Prostate gland (tissue), 2 donors: ENCODE measurements at regions not wholly inside any gene's neighbourhood (a gene's known extent, or its start where the extent isn't known, plus 50 kb on each side); places are given as distances from the start of the nearest gene placed in this dataset.

ENCODE experiments used
- CTCF ChIP-seq, 4 experiments: fragments of 200-600 bp in 2 of 4; fragments of 450-650 bp in 2 of 4; sonication (generic) in 2 of 4; IDR thresholded peaks; 1 replicate in 3 of 4; 2 replicates in 1 of 4; pipeline ENCODE4 v1.5.1; 2016 to 2019; ENCODE audit warnings: antibody characterized with exemption in 4 of 4, mild to moderate bottlenecking in 2 of 4, moderate library complexity in 2 of 4
- POLR2A ChIP-seq: fragments of 450-650 bp; IDR thresholded peaks from one replicate; pipeline ENCODE4 v1.6.1; 2016; ENCODE audit warnings: antibody characterized with exemption, mild to moderate bottlenecking
- POLR2AphosphoS5 ChIP-seq: sonication (generic); formaldehyde crosslinking; IDR thresholded peaks from one replicate; pipeline ENCODE4 v1.6.1; 2017; ENCODE audit warnings: antibody characterized with exemption

GRCh38 chr4:165654556-165654955, 218.5 kb upstream of the TLL1 start:
- no peak for TF ChIP-seq POLR2AphosphoS5
- no peak for TF ChIP-seq CTCF (IDR thresholded peaks at IDR 0.05)
- no peak for TF ChIP-seq POLR2A
